ENCODE measurements at regions not wholly inside any gene's neighbourhood (a gene's known extent, or its start where the extent isn't known, plus 50 kb on each side); places are given as distances from the start of the nearest gene placed in this dataset.

GRCh38 chr15:49758856-49759255 lies 138.0 kb downstream of the DTWD1 start:
- Mint-ChIP-seq H3K27me3 (no peaks in the 10 kb centered on the region), H3K4me3 (no peak overlapping the region), H3K4me1 (ENCODE audit: low read depth in 2 of 2) (no peaks in the 10 kb centered on the region), H3K27ac (no peak overlapping the region), H3K9me3 (peaks cover 3 to 19% of the 10 kb centered on the region in 2 donors), H3K36me3 (ENCODE audit: insufficient read depth) (no peaks in the 10 kb centered on the region)
- ATAC-seq (replicated peaks): no peak
- DNase-seq: no peak

- ATAC-seq (replicated peaks) (no peak), DNase-seq (no peak)
- H3K27me3 Mint-ChIP-seq: no peaks in the 10 kb centered on the region
- peaks cover 3 to 19% of the 10 kb centered on the region in 2 donors for H3K9me3 Mint-ChIP-seq
- no peak overlapping the region for H3K4me3 Mint-ChIP-seq
- no peaks in the 10 kb centered on the region for H3K4me1 Mint-ChIP-seq (ENCODE audit: low read depth in 2 of 2)
- no peak overlapping the region for H3K27ac Mint-ChIP-seq
- no peaks in the 10 kb centered on the region for H3K36me3 Mint-ChIP-seq (ENCODE audit: insufficient read depth)
Measured at GRCh38 chr15:49760749-49761148, 139.9 kb downstream of the DTWD1 start.

DNA sequence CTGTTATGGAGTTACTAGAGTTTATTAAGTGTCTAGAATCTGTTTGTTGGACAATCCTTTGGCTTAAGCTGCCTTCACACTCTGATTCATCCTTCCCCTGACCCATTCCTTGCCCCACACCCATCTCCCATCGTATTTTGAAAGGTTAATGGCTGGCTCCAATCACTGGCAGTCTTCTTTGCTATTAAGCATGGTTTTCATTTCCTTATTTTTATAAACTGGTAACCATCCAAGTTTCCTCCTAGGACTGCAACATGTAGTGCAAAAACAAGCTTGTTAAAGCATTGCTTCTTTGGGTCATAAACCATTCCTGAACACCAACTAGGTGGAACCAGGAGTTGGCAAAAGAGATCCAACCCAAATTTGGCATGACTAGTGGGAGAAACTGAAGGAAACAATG lies 148.4 kb downstream of the DTWD1 start:
- Mint-ChIP-seq H3K4me1 (ENCODE audit: low read depth in 2 of 2) (no peaks in the 10 kb centered on the region), H3K36me3 (ENCODE audit: insufficient read depth) (no peaks in the 10 kb centered on the region), H3K4me3 (no peak overlapping the region), H3K9me3 (peaks cover 0 to 6% of the 10 kb centered on the region in 2 donors), H3K27ac (no peak overlapping the region), H3K27me3 (no peaks in the 10 kb centered on the region)
- ATAC-seq (replicated peaks): no peak
- no peak for DNase-seq

GRCh38 chr15:49789436-49789835 lies 168.6 kb downstream of the DTWD1 start:
- DNase-seq (no peak), ATAC-seq (replicated peaks) (no peak)
- H3K4me3 Mint-ChIP-seq: no peak overlapping the region
- peaks cover 0 to 3% of the 10 kb centered on the region in 2 donors for H3K9me3 Mint-ChIP-seq
- H3K27me3 Mint-ChIP-seq: peaks cover 0 to 12% of the 10 kb centered on the region in 2 donors
- no peaks in the 10 kb centered on the region for H3K4me1 Mint-ChIP-seq (ENCODE audit: low read depth in 2 of 2)
- no peak overlapping the region for H3K27ac Mint-ChIP-seq
- H3K36me3 Mint-ChIP-seq (ENCODE audit: insufficient read depth): no peaks in the 10 kb centered on the region

- no peak for DNase-seq
- Mint-ChIP-seq H3K4me3 (no peak overlapping the region), H3K27me3 (peaks cover 9 to 16% of the 10 kb centered on the region in 2 donors), H3K27ac (no peak overlapping the region), H3K36me3 (ENCODE audit: insufficient read depth) (no peaks in the 10 kb centered on the region), H3K9me3 (no peaks in the 10 kb centered on the region), H3K4me1 (ENCODE audit: low read depth in 2 of 2) (no peaks in the 10 kb centered on the region)
- ATAC-seq (replicated peaks): no peak
Measured at GRCh38 chr15:49793943-49794342, 173.1 kb downstream of the DTWD1 start.

GRCh38 chr15:49801796-49802195 lies 180.9 kb downstream of the DTWD1 start:
- H3K4me1 Mint-ChIP-seq (ENCODE audit: low read depth in 2 of 2): no peaks in the 10 kb centered on the region
- H3K36me3 Mint-ChIP-seq (ENCODE audit: insufficient read depth): no peaks in the 10 kb centered on the region
- peaks cover 8 to 9% of the 10 kb centered on the region in 2 donors for H3K27me3 Mint-ChIP-seq
- ATAC-seq (replicated peaks) (no peak), DNase-seq (no peak)
- no peak overlapping the region for H3K27ac Mint-ChIP-seq
- H3K4me3 Mint-ChIP-seq: no peak overlapping the region
- peaks cover 0 to 6% of the 10 kb centered on the region in 2 donors for H3K9me3 Mint-ChIP-seq

Data from effector memory CD8-positive, alpha-beta T cell (primary cell).